ENCODE measurements at regions not wholly inside any gene's neighbourhood (a gene's known extent, or its start where the extent isn't known, plus 50 kb on each side); places are given as distances from the start of the nearest gene placed in this dataset.

- no peak for ATAC-seq
- BruUV-seq (replicated peaks): no TSS peak
- DNase-seq (ENCODE audit: low read depth, low spot score): no peak
Measured at GRCh38 chr4:66863481-66863880, 681.8 kb downstream of the CENPC start.

GRCh38 chr4:66855956-66856355, 689.3 kb downstream of the CENPC start:
- Histone ChIP-seq H3K27me3 (ENCODE audit: control insufficient read depth, insufficient read depth, low read length) (no peaks in the 10 kb centered on the region), H3K4me3 (ENCODE audit: low read depth in 2 of 2, low read length in 2 of 2) (no peak overlapping the region), H3K36me3 (ENCODE audit: control insufficient read depth, insufficient read depth, low read length) (no peaks in the 10 kb centered on the region), H3K4me1 (ENCODE audit: control insufficient read depth, insufficient read depth, low read length) (no peaks in the 10 kb centered on the region), H3K9me3 (ENCODE audit: control insufficient read depth, insufficient read depth, low read depth, low read length) (no peaks in the 10 kb centered on the region), H3K27ac (ENCODE audit: low read length) (no peak overlapping the region)
- ChIA-PET POLR2A (no interaction called here), CTCF (no interaction called here)
- BruUV-seq (replicated peaks): no TSS peak
- no peak for ATAC-seq
- no peak for DNase-seq (ENCODE audit: low read depth, low spot score)
- TF ChIP-seq POLR2AphosphoS5 (IDR thresholded peaks at IDR 0.05; ENCODE audit: low read depth, low read length) (no peak), REST (IDR thresholded peaks at IDR 0.05; ENCODE audit: insufficient read depth in 1 of 2, low read depth in 2 of 2, low read length in 1 of 2) (no peak), SIN3A (IDR thresholded peaks at IDR 0.05; ENCODE audit: borderline replicate concordance, insufficient read depth, low read depth, low read length) (no peak), TCF7L2 (IDR thresholded peaks at IDR 0.05; ENCODE audit: low read depth, low read length) (no peak), CTCF (IDR thresholded peaks at IDR 0.05) (no peak)
- in situ Hi-C loops (cut with HindIII; ENCODE audit: low pct_unique_long_range_greater_than_20kb, low sequenced_read_pairs): no loop called here
- intact Hi-C loops (cut with micrococcal nuclease; ENCODE audit: unreplicated experiment): no loop called here

More at GRCh38 chr4:66863481-66863880, 681.8 kb downstream of the CENPC start:
- ChIA-PET POLR2A (no interaction called here), CTCF (no interaction called here)
- Histone ChIP-seq H3K27me3 (ENCODE audit: control insufficient read depth, insufficient read depth, low read length) (no peaks in the 10 kb centered on the region), H3K9me3 (ENCODE audit: control insufficient read depth, insufficient read depth, low read depth, low read length) (no peaks in the 10 kb centered on the region), H3K4me1 (ENCODE audit: control insufficient read depth, insufficient read depth, low read length) (no peaks in the 10 kb centered on the region), H3K4me3 (ENCODE audit: low read depth in 2 of 2, low read length in 2 of 2) (no peak overlapping the region), H3K27ac (ENCODE audit: low read length) (no peak overlapping the region), H3K36me3 (ENCODE audit: control insufficient read depth, insufficient read depth, low read length) (no peaks in the 10 kb centered on the region)
- in situ Hi-C loops (cut with HindIII; ENCODE audit: low pct_unique_long_range_greater_than_20kb, low sequenced_read_pairs): no loop called here
- TF ChIP-seq SIN3A (IDR thresholded peaks at IDR 0.05; ENCODE audit: borderline replicate concordance, insufficient read depth, low read depth, low read length) (no peak), TCF7L2 (IDR thresholded peaks at IDR 0.05; ENCODE audit: low read depth, low read length) (no peak), CTCF (IDR thresholded peaks at IDR 0.05) (no peak), POLR2AphosphoS5 (IDR thresholded peaks at IDR 0.05; ENCODE audit: low read depth, low read length) (no peak), REST (IDR thresholded peaks at IDR 0.05; ENCODE audit: insufficient read depth in 1 of 2, low read depth in 2 of 2, low read length in 1 of 2) (no peak)
- intact Hi-C loops (cut with micrococcal nuclease; ENCODE audit: unreplicated experiment): no loop called here

Measured in Panc1 (cell line).